Smooth muscle cell (in vitro differentiated cells): ENCODE measurements at regions not wholly inside any gene's neighbourhood (a gene's known extent, or its start where the extent isn't known, plus 50 kb on each side); places are given as distances from the start of the nearest gene placed in this dataset.

Experiments
- DNase-seq: peaks from one replicate; lab custom pipeline; 2025; ENCODE audit not compliant: unreplicated experiment; lab: John Stamatoyannopoulos, UW
- H2AFZ ChIP-seq: fragments of 200-600 bp; sonication (generic); 2 replicates; pipeline ENCODE4 v1.6.0; 2016; ENCODE audit warnings: antibody characterized with exemption, low read depth, mild to moderate bottlenecking
- H3F3A ChIP-seq: fragments of 200-600 bp; sonication (generic); 2 replicates; pipeline ENCODE4 v1.6.0; 2017; ENCODE audit warnings: antibody characterized with exemption, low read depth
- H3K27ac ChIP-seq: fragments of 200-600 bp; sonication (generic); 2 replicates; pipeline ENCODE4 v1.5.1; 2016; ENCODE audit warnings: low read depth, mild to moderate bottlenecking
- H3K27me3 ChIP-seq: fragments of 200-600 bp; sonication (generic); 2 replicates; pipeline ENCODE4 v1.6.1; 2016; ENCODE audit warnings: low read depth, mild to moderate bottlenecking
- H3K36me3 ChIP-seq: fragments of 200-600 bp; sonication (generic); 2 replicates; pipeline ENCODE4 v1.5.1; 2016; ENCODE audit warnings: low read depth
- H3K4me1 ChIP-seq: fragments of 200-600 bp; sonication (generic); 2 replicates; pipeline ENCODE4 v1.5.1; 2016; ENCODE audit warnings: low read depth
- H3K4me2 ChIP-seq: fragments of 200-600 bp; sonication (generic); 2 replicates; pipeline ENCODE4 v1.6.0; 2016; ENCODE audit warnings: mild to moderate bottlenecking
- H3K4me3 ChIP-seq: fragments of 200-600 bp; sonication (generic); 2 replicates; pipeline ENCODE4 v1.5.1; 2016; ENCODE audit warnings: mild to moderate bottlenecking
- H3K79me2 ChIP-seq: fragments of 200-600 bp; sonication (generic); 2 replicates; pipeline ENCODE4 v1.6.0; 2016; ENCODE audit warnings: low read depth, mild to moderate bottlenecking
- H3K9ac ChIP-seq: fragments of 200-600 bp; sonication (generic); 2 replicates; pipeline ENCODE4 v1.6.0; 2016; ENCODE audit warnings: low read depth
- H3K9me3 ChIP-seq: fragments of 200-600 bp; sonication (generic); replicated peaks from 2 replicates; pipeline ENCODE4 v1.5.1; 2016; ENCODE audit warnings: low read depth
- H4K20me1 ChIP-seq: fragments of 200-600 bp; sonication (generic); 2 replicates; pipeline ENCODE4 v1.6.0; 2016; ENCODE audit warnings: low read depth
- WGBS: methylation state at CpG from one replicate; pipeline ENCODE4 v1.1.7; 2016; ENCODE audit warnings: low lambda C conversion rate; 5-methylcytosine and 5-hydroxymethylcytosine counted together
- TF ChIP-seq, protein P1 (sequence below): fragments of 200-600 bp; sonication (generic); IDR thresholded peaks from 2 replicates; pipeline ENCODE4 v1.5.1; 2017; ENCODE audit warnings: borderline replicate concordance, mild to moderate bottlenecking, antibody characterized with exemption; ENCODE audit not compliant: insufficient read depth, poor library complexity, severe bottlenecking

DNA sequence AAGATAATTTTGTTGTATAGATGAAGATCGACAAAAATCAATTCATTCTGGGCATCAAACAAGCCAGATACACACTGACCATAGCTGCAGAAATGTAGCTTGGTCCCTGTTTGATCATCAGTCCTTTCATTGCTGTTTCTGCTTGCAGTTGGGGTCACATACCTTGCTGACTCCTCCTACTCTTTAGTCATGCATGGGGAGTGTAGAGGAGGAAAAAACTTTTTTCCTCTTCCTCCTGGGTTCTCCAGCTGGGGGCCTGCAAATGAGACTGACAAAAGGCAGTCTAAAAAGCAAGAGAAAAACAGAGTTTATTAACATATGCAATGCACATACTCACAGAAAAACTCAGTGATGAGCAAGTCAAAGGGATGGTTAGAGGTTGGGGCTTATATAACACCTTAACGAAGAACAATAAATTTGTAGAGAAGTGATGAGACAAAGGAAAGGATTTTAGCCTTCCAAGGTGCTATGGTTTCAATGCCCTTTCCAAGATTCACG, 105.8 kb downstream of the QRSL1 start:
- no peaks in the 10 kb centered on the region for H3K4me1 ChIP-seq
- H3K9me3 ChIP-seq = no peaks in the 10 kb centered on the region
- H3K27me3 ChIP-seq = no peaks in the 10 kb centered on the region
- no peak overlapping the region for H2AFZ ChIP-seq
- no peaks in the 10 kb centered on the region for H3F3A ChIP-seq
- TF ChIP-seq, protein P1, sequence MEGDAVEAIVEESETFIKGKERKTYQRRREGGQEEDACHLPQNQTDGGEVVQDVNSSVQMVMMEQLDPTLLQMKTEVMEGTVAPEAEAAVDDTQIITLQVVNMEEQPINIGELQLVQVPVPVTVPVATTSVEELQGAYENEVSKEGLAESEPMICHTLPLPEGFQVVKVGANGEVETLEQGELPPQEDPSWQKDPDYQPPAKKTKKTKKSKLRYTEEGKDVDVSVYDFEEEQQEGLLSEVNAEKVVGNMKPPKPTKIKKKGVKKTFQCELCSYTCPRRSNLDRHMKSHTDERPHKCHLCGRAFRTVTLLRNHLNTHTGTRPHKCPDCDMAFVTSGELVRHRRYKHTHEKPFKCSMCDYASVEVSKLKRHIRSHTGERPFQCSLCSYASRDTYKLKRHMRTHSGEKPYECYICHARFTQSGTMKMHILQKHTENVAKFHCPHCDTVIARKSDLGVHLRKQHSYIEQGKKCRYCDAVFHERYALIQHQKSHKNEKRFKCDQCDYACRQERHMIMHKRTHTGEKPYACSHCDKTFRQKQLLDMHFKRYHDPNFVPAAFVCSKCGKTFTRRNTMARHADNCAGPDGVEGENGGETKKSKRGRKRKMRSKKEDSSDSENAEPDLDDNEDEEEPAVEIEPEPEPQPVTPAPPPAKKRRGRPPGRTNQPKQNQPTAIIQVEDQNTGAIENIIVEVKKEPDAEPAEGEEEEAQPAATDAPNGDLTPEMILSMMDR = no peak
- H3K36me3 ChIP-seq = no peaks in the 10 kb centered on the region
- no peaks in the 10 kb centered on the region for H4K20me1 ChIP-seq
- no peak for DNase-seq
- no peak overlapping the region for H3K27ac ChIP-seq
- no peak overlapping the region for H3K4me3 ChIP-seq
- no peaks in the 10 kb centered on the region for H3K79me2 ChIP-seq
- 73% methylated on average over 3 of the region's 3 CpGs for WGBS
- no peak overlapping the region for H3K9ac ChIP-seq
- no peak overlapping the region for H3K4me2 ChIP-seq

DNA sequence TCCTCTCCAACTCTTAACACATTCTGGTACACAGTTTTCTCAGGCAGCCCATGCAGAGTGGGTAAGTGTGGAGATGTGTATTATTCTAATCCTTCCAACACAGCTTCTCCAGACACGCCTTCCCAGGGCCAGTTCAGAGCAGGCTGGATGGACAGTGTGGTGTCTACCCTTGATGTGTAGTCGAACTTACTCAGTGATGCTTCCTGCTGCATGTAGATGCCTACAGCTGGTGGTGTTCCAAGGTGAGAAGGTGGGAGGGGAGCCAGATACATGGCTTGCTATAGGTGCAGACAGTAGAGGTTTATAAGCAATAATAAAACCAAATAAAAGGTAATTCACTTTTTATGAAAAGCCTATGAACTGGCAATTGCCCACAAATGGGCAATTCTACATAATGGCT, 104.0 kb downstream of the QRSL1 start:
- H3K27me3 ChIP-seq = no peaks in the 10 kb centered on the region
- H2AFZ ChIP-seq = no peak overlapping the region
- no peak overlapping the region for H3K4me3 ChIP-seq
- H3K4me2 ChIP-seq = no peak overlapping the region
- no peaks in the 10 kb centered on the region for H3K79me2 ChIP-seq
- TF ChIP-seq, protein P1 = no peak
- 91% methylated on average over 2 of the region's 2 CpGs for WGBS
- no peaks in the 10 kb centered on the region for H3K36me3 ChIP-seq
- no peaks in the 10 kb centered on the region for H3F3A ChIP-seq
- DNase-seq = no peak
- no peak overlapping the region for H3K9ac ChIP-seq
- no peaks in the 10 kb centered on the region for H3K4me1 ChIP-seq
- no peaks in the 10 kb centered on the region for H4K20me1 ChIP-seq
- no peaks in the 10 kb centered on the region for H3K9me3 ChIP-seq
- H3K27ac ChIP-seq = no peak overlapping the region

DNA sequence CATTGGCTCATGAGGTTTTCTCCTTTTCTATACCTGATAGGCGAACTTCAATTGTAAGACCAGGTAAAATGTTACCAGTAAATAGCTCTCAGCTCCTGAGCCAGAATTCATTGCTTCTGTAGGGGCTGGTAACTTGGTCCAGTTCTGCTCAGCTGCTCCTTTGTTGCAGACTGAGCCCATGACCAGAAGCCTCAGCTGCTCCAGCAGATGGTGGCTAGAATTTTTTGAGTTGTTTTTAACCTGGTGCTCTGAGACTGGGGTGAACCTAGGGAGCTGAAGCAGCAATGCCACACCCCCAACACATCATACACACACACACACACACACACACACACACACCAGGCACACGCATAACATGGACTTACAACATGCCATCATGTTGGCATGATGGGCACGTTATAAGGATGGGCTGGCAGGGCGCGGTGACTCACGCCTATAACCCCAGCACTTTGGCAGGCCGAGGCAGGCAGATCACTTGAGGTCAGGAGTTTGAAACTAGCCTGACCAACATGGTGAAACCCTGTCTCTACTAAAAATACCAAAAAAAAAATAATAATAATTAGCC, 103.1 kb downstream of the QRSL1 start:
- 93% methylated on average over 7 of the region's 7 CpGs for WGBS
- Histone ChIP-seq H2AFZ (no peak overlapping the region), H3K27me3 (no peaks in the 10 kb centered on the region), H3K27ac (no peak overlapping the region), H3K9ac (no peak overlapping the region), H3K36me3 (no peaks in the 10 kb centered on the region), H3F3A (no peaks in the 10 kb centered on the region), H3K4me2 (no peak overlapping the region), H4K20me1 (no peaks in the 10 kb centered on the region), H3K9me3 (no peaks in the 10 kb centered on the region), H3K79me2 (no peaks in the 10 kb centered on the region), H3K4me3 (no peak overlapping the region), H3K4me1 (no peaks in the 10 kb centered on the region)
- TF ChIP-seq, protein P1 = no peak
- no peak for DNase-seq

DNA sequence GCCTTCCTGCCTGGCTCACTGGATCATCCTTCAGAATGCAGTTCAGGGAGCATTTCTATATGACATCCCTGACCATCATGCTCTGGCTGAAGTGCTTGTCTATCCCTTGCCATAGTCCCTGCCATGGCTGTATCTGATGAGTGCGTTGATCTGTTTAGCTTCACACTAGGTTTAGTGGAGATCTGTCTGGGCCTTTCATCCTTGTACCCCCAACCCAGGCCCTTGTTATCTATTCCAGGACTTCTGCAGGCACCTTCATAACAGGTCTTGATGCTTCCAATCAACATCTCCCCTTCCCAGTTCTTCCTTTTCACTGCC, 102.4 kb downstream of the QRSL1 start:
- WGBS = 100% methylated on average over 1 of the region's 1 CpG
- no peak overlapping the region for H3K27ac ChIP-seq
- no peaks in the 10 kb centered on the region for H3K9me3 ChIP-seq
- no peaks in the 10 kb centered on the region for H3K36me3 ChIP-seq
- TF ChIP-seq, protein P1 = no peak
- H3F3A ChIP-seq = no peaks in the 10 kb centered on the region
- H3K27me3 ChIP-seq = no peaks in the 10 kb centered on the region
- no peak overlapping the region for H3K4me2 ChIP-seq
- H3K9ac ChIP-seq = no peak overlapping the region
- no peak overlapping the region for H3K4me3 ChIP-seq
- DNase-seq = no peak
- H3K79me2 ChIP-seq = no peaks in the 10 kb centered on the region
- H3K4me1 ChIP-seq = no peaks in the 10 kb centered on the region
- H4K20me1 ChIP-seq = no peaks in the 10 kb centered on the region
- no peak overlapping the region for H2AFZ ChIP-seq
